ENCODE measurements at regions not wholly inside any gene's neighbourhood (a gene's known extent, or its start where the extent isn't known, plus 50 kb on each side); places are given as distances from the start of the nearest gene placed in this dataset.
"Not testable (repeated sequence)": the region's sequence is repeated elsewhere in the genome, so short reads cannot be mapped to it uniquely, and the experiment has no call there.

DNA sequence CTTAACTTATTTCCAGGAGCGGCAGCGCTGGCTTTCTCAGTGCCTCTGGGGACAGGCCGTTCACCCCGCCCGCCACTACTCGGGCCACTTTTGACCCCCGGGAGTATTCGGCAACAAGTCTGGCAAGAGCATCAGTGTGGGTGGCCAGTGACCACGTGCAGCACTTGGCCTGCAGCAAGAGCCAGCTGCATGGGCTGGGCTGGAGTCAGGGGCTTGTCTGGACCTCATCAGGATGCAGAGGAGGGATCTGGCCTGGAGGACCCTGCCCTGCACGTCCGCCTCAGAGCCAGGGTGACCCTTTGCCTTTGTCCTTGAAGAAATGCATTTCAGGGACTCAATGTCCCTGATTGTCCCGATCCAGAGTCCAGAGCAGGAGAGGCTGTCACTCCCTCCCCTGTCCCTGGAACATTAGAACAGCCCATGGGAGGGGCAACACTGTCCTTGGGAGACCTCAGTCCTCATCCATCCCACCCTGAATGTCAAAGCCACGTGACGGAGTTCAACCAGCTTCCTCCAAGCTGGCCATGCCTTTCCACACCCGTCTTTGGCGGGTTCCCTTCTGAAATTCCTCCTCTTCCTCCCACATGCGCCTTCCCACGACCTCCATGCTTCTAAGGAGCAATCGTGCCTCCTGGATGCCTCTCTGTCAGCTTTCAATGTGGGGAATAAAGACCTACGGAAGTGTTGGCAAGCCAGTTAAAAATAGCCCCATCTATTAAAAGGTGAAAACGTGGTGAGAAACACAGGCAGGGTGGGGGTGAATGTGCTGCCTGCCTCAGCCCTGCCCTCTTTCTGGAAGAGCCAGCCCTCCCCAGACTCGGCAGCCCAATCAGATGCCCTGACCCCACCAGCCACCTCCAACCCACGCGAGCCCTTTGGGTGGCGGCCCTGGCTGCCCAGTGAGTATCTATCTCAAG lies 99.0 kb downstream of the OLFM1 start:
- no peak for TF ChIP-seq CTCF (IDR thresholded peaks at IDR 0.05; ENCODE audit: borderline replicate concordance, insufficient read depth, low read depth, low read length)
- H3K4me3 ChIP-seq (ENCODE audit: low read depth, low read length): no peak overlapping the region

- TF ChIP-seq CTCF (IDR thresholded peaks at IDR 0.05; ENCODE audit: borderline replicate concordance, insufficient read depth, low read depth, low read length): no peak
Observed at GRCh38 chr9:135187365-135187764, 99.9 kb downstream of the OLFM1 start.

GRCh38 chr9:135188681-135189151 lies 101.2 kb downstream of the OLFM1 start:
- TF ChIP-seq CTCF (IDR thresholded peaks at IDR 0.05; ENCODE audit: borderline replicate concordance, insufficient read depth, low read depth, low read length): no peak
- H3K4me3 ChIP-seq (ENCODE audit: low read depth, low read length): no peak overlapping the region

More at GRCh38 chr9:135187365-135187764, 99.9 kb downstream of the OLFM1 start:
- H3K4me3 ChIP-seq (ENCODE audit: low read depth, low read length): no peak overlapping the region

DNA sequence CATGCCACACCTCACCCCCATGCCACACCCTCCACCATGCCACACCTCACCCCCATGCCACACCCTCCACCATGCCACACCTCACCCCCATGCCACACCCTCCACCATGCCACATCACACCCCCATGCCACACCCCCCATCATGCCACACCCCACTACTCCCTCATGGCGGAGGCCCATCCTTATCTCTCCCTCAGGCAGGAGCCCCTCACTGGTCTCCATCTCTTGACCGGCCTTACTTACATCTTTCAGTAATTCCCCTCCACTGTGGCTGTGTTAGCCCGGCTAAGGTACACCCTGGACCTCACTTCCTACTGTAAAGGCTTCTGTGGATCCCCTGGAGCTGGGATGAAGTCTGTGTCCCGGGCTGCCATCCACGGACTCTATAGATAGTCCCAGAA lies 102.0 kb downstream of the OLFM1 start:
- TF ChIP-seq CTCF (IDR thresholded peaks at IDR 0.05; ENCODE audit: borderline replicate concordance, insufficient read depth, low read depth, low read length): no peak
- H3K4me3 ChIP-seq (ENCODE audit: low read depth, low read length): no peak overlapping the region

- no peak for TF ChIP-seq CTCF (IDR thresholded peaks at IDR 0.05; ENCODE audit: borderline replicate concordance, insufficient read depth, low read depth, low read length)
- no peak overlapping the region for H3K4me3 ChIP-seq (ENCODE audit: low read depth, low read length)
Observed at GRCh38 chr9:135190789-135191577, 103.5 kb downstream of the OLFM1 start.

DNA sequence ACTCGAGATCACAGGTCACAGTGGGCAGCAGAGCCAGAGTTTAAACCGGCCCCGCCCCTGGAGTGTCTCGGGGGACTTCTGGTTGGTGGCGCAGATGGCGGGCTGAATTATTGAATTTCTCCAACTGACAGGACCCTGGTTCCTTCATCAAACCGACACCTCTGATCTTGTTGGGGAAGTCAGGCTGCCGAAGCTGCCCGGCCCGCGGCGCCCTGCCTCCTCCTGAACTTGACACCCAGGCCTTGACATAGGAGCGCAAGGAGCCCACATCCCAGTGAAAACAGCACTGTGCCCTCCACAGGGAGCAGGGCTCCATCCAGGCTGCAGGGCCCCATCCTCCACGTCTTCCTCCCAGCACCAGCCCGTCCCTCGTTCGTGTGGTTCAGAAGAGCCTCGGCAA lies 105.2 kb downstream of the OLFM1 start:
- TF ChIP-seq CTCF (IDR thresholded peaks at IDR 0.05; ENCODE audit: borderline replicate concordance, insufficient read depth, low read depth, low read length): no peak
- H3K4me3 ChIP-seq (ENCODE audit: low read depth, low read length): no peak overlapping the region

GRCh38 chr9:135195975-135196374 lies 108.5 kb downstream of the OLFM1 start:
- H3K4me3 ChIP-seq (ENCODE audit: low read depth, low read length): not testable (repeated sequence)

Measured in GM12875 (cell line).